GM18873 (cell line): ENCODE measurements at regions not wholly inside any gene's neighbourhood (a gene's known extent, or its start where the extent isn't known, plus 50 kb on each side); places are given as distances from the start of the nearest gene placed in this dataset.
"Not testable (repeated sequence)": the region's sequence is repeated elsewhere in the genome, so short reads cannot be mapped to it uniquely, and the experiment has no call there.

Experiments
- ATAC-seq: cut with Tn5 transposase; IDR thresholded peaks from one replicate; pipeline ENCODE4 v1.9.1; 2021; ENCODE audit warnings: mild to moderate bottlenecking, moderate library complexity, moderate number of reproducible peaks; ENCODE audit not compliant: unreplicated experiment, low FRiP score

DNA sequence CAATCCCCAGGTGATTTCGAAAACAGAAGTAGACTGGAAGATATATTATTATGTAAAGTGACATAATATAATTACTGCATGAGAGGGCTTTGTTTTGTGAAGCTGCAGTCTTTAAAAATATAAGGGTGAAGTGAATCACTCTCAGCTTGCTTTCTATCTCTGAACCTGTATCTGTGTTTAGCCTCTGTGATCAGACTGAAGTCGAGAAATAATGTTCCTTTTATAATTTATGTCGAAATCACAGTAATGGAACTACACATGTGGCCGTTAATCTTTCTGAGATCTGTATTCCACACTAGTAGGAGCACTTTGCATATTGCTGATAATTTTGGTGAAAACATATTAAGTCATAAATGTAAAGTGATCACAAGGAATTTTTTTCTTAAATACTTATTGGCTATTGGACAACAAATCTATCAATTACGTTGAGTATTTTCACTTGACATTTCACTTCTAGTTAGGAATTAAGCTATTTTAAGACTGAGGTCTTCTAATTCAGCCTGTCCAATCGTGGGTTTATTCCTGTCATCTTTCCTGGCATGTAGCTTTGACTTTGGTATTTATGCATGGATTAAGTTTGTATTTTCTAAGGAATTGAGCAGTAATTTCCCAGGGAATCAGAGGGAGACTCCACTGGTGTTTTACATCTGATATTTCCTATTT, 268.2 kb upstream of the POT1 start:
- no peak for ATAC-seq

DNA sequence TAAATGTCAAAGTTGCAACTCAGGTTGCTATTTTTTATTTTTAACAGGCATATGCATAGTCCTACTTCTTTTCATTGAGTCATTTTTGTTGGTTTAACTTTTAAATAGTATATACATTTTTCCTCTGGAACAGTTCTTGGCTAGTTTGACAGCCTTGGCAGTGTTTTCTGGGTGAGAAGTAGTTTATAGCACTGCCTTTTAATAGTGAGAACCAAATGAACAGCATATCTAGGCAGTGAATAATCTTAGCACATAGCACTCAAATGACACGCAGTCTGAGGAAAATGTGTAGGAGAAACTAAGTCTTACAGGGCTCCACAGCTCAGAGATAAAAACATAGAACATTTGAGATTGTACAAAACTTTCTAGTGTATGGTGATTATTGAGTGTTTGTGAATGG, 265.5 kb upstream of the POT1 start:
- ATAC-seq, result no peak

DNA sequence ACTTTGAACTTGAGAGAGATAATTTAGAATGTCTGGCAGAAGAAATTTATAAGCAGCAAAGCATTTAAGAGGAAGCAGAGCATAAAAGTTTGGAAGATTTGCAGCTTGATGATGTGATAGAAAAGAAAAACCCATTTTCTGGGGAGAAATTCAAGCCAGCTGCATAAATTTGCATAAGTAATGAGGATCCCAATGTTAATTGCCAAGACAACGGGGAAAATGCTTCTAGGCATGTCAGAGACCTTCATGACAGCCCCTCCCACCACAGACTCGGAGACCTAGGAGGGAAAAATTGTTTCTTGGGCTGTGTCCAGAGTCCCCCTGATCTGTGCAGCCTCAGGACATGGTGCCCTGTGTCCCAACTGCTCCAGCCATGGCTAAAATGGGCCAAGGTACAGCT, 263.6 kb upstream of the POT1 start:
- no peak for ATAC-seq

DNA sequence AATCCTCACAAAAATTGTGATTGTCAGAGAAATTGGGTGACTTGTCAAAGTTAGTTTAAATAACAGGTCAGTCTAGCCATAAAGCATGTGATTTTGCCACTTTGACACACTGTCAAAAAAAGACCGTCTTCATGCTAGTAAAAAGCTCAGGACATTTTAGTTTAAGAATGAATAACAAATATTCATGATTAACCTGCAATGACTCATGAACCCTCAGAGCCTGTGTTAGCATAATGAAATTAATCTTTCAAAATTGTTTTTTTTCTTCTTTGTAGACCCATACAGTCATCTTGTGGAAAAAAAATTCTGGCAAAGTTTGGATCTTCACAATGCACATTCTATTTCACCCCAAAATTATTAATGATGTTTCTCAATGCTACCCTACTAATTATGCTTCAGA, 255.2 kb upstream of the POT1 start:
- ATAC-seq, result no peak

DNA sequence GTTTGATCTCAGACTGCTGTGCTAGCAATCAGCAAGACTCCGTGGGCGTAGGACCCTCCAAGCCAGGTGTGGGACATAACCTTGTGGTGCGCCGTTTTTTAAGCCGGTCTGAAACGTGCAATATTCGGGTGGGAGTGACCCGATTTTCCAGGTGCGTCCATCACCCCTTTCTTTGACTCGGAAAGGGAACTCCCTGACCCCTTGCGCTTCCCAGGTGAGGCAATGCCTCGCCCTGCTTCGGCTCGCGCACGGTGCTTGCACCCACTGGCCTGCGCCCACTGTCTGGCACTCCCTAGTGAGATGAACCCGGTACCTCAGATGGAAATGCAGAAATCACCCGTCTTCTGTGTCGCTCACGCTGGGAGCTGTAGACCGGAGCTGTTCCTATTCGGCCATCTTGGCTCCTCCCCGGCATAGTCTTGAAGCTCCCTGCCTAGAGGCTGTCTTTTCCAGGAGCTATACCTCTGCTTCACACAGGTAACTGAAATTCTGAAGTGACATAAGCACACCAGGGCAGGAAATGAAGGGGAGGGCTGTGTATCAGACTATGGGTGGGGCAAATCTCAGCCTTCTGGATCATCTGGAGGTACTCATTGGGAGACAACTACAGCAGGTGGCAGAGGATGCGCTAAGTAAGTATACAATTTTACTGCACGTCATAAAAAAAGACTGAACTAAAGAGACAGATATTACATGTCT, 252.1 kb upstream of the POT1 start:
- ATAC-seq, result not testable (repeated sequence)

DNA sequence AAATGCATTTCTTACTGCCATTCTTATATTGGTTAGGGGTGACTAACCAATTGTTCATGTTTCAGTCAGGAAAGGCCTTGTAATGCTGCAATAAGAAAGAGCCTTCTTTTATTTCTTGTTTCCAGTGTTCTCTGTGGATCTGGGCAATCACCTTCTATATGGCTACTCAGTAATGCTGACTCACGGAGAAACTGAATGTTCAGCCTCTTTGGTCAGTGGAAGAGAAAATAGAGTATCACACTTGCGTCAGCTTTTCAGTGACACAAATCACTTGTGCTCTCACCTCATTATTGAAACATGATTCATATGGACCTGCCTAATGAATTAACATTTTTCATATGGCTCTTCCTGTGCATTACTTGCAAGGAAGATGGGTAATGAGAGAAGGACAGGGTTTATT, 243.9 kb upstream of the POT1 start:
- no peak for ATAC-seq

DNA sequence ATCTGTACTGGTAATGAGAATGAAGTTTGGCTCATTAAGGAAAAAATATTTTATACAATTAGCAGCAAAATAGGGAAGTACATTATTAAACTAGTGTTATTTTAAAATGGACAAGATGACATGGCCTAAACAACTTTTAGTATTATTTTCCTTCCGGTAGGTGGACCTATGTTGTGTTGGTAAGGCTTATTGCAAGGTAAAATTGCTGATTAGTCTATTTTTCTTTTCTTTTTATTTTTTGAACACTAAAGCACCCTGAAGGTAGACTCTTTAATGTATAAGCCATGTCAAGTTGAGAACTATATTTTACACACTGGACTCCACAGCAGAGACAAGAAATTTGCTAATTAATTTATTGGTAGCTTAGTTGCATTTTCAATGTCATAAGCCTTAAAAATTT, 239.5 kb upstream of the POT1 start:
- no peak for ATAC-seq

DNA sequence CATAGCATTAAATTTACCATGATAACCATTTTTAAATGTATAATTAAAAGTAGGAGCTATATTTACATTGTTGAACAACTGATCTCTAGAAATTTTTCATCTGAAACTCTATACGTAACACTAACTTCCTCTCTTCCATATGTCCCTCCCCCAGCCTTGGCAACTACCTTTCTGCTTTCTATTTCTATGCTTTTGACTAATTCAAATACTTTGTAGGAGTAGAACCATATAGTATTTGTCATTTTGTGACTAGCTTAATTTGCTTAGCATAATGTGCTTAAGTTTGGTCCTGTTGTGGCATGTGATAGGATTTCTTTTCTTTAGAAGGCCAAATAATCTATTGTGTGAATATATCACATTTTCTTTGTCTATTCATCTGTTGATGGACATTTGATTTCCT, 225.3 kb upstream of the POT1 start:
- no peak for ATAC-seq

DNA sequence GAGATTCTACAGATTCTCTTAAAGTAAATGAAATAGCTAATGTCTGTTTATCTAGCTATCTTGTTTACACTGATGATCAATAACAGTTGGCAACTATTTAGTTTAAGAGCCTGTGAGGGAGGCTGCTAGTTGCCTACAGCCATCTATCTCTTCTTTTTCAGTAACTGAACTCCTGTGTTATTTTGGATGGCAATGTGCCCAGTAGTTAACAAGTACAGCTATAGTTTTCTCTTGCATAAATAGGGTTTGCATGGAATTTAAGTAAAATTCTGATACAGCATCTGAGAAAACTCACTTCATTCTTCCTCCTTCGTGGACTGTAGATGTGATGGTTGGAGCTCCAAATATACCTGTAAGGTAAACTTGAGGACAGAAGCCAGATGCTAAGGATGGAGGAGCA, 219.5 kb upstream of the POT1 start:
- ATAC-seq, result no peak

DNA sequence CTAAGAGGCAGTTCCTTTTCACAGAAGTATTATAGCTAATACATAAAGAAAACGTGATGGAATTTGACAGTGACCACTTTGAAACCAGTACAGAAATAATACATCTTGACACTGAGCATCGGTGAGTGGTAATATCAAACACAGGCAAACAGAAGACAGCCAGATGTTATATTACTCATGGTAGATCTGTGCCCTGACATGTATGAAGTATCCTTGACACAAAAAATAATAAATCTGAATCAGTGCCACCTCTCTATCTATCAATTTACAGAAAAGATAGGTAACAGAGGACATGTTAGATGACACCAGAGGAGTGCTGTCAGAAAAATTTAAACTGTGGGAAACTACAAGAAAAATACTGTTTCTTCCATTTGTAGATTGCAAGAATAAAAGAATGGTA, 217.4 kb upstream of the POT1 start:
- ATAC-seq, result no peak

DNA sequence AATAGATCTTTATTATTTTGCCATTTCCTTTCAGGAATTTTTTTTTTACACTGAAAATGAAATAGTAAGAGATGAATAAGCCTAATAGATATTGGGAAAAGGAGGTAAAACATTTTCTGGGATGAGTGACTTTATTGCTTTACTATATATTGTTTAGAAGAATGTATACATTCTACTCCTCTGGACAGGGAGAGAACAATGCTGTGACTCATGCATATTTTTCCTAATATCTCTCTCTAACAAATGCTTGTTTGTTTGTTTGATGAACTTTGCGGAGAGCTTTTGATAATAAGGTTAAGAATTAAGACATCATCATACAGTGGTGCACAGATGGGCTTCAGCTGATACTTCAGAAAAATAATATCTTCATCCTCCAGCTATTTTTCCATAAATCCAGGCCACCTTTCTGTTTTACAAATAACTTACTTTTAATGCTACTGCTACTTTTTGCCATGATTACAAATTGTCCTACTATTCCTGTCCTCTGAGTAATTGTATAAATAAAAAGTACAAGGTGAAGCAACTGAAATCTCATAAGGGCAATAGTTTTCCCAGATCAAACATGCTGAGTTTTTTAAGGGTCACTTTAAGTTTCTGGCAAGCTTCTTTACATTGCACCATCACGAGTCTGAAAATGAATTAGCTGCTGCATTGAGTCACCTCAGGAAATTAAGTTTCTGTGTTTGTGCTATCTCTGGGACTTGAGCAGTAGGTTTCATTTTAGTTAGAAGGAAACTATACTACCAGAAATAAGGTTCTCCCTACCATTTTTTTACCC, 207.3 kb upstream of the POT1 start:
- no peak for ATAC-seq

DNA sequence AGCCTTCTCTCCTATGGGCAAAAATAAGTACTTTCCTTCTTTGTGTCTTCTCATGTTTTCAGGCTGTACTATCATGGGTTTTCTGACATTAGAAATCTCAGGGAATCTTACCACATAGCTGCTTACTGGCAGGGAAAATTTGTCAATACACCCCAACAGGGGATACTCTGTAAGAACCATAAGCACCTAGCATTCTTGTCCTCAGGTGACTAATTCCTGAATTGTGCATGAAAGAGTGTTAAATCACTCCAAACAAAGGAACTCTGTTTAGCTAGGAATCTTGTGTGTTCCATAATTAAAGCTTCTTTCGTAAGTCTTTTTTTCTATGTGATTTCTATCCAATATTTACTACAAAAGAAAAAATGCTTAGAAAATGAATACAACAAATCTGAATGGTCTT, 206.7 kb upstream of the POT1 start:
- no peak for ATAC-seq

DNA sequence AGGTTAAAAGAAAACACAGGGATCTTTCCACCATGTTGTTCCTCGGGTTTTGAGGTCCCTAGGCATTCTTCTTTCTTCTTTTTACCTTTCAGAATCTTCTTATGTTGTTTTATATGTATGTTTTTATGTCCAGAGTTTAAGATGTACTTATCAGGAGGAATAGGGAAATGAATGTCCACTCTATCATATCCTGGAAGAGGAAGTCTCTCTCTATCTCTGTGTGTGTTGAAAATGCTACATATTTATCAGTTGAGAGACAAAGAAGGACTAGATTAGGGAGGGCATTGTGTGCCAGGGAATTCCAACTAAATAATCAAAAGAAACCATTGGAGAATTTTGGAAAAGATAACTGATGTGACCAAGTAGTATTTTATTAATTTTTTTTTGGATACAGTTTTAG, 200.5 kb upstream of the POT1 start:
- no peak for ATAC-seq

DNA sequence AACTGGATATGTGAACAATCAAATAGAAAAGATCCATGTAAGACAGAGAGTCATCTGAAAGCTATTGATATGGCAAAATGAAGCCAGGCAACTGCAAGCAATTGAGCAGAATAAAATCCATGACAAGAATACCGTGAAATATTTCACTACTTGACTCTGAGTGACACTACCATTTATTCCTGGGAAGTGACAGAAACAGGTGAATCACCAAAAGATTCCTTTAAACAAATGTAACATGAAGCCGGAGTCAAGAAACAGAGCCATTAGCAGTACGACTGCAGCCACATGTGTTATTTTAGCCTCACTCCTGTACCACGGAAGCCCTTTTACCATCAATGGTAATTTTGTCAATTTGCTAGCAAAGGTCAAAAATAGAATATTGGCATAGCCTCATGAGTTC, 197.7 kb upstream of the POT1 start:
- ATAC-seq, result no peak

DNA sequence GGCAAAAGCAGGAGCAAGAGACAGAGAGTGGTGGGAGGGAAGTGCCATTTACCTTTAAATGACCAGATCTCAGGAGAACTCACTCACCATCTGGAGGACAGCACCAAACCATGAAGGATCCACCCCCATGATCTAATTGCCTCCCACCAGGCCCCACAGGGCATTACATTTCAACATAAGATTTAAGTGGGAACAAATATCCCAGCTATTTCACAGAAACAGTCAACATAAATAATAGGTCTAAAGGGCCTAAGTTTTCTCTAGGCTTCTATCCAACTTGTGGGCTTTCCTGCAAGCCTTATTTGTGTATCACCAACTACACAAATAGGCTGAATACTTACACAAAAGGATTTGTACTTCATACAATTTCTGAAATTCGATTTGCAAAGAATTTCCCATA, 196.8 kb upstream of the POT1 start:
- no peak for ATAC-seq

DNA sequence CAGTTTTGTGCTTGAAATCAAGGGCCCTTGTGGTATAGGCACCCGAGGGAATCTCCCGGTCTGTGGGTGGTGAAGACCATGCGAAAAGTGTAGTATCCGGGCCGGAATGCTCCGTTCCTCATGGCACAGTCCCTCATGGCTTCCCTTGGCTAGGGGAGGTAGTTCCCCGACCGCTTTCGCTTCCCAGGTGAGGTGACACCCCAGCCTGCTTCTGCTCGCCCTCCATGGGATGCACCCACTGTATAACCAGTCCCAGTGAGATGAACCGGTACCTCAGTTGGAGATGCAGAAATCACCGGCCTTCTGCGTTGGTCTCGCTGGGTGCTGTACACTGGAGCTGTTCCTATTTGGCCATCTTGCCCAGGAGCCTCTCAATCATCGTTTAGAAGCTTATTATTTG, 195.7 kb upstream of the POT1 start:
- ATAC-seq, result no peak

DNA sequence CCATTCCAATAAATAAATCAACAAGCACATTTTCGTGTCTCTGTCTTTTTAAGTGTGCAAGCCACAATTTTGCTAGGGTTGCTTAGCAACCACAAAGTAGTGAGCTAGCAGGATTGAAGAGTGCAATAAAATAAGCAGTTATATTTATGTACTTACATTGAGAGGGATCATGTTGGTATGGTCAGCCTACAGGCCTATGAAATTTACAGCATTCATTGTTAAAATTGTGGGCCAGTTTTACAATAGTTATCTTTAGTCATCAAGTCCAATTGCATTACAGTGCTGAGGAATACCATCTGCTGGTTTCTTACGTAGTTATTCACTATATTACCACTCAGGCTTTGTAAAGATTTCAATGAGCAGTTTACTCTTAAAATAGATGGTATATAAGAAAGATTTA, 192.5 kb upstream of the POT1 start:
- no peak for ATAC-seq

DNA sequence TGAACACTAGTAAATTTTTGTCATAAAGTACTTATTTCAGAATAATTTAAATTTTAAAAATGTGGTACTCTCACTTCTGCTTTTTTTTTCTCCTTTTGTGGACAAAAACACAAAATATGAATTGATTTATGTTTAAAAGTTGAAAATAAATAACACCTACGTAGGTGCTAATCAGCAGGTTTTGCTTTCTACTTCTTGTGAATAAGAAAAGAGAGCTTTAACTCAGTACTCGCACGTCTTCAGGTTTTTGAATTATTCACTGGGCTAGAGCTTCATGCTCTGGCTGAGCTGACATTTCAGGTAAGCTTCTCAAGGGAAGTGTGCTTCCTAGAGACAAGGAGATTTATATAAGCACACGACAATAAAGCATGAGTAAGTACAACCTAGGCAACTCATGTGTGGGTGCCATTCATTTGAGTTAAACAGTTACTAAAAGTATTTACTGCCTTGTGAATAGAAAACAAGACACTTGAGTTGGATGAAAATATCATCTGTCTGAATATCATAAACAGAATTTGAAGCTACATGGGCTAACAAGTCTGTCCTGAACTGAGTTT, 190.0 kb upstream of the POT1 start:
- ATAC-seq, result no peak

DNA sequence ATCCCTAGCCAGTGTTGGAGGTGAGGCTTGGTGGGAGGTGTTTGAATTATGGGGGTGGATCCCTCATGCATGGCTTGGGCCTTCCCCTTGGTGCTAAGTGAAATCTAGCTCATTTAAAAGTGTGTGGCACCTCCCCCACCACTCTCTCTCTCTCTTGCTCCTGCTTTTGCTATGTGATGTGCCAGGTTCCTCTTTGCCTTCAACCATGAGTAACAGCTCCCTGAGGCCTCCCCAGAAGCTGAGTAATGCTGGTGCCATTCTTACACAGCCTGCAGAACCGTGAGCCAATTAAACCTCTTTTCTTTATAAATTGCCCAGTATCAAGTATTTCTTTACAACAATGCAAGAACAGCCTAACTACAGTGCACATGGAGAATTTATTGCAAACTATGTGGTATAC, 188.8 kb upstream of the POT1 start:
- ATAC-seq, result no peak

DNA sequence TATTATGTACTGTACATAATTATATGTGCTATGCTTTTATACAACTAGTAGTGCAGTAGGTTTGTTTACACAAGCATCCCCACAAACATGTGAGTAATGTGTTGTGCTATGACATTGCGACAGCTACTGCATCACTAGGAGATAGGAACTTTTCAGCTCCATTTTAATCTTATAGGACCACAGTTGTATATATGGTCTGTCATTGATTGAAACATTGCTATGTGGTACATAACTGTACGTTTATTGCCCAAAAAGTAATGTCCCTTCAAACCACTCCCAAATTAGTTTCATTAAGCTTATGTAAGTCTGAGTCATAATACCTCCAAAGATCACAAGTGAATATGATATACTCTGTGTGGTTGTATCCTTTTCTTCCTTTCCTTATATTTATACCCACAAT, 183.2 kb upstream of the POT1 start:
- ATAC-seq, result no peak

DNA sequence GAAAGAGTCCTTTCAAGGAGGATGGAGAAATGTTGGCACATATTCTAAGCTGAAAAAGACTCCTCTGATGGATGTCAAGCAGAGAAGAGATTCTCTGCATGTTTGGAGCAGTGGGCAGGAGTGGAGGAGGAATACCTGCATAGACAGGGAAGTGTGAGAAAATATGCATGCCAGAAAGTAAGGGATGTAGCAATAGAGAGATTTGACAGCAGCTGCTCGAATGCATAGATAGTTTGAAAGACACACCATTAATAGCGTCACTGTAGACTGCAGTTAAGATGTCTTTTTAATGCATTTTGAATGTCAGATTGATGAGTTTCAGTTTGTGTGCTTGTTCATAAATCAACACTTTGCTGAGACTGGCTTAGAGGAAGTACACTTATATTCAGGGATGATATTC, 169.9 kb upstream of the POT1 start:
- no peak for ATAC-seq
